Suppressor macrophage (primary cell): ENCODE measurements at regions not wholly inside any gene's neighbourhood (a gene's known extent, or its start where the extent isn't known, plus 50 kb on each side); places are given as distances from the start of the nearest gene placed in this dataset.

Source experiments
- DNase-seq, 4 experiments: peaks; one replicate each; pipeline ENCODE4 v3.0.0-alpha.2; 2020 to 2022

GRCh38 chr4:143082701-143083100 is 102.0 kb upstream of the USP38 start:
- peak in 2 of 4 experiments; percentile 4 to 19 for DNase-seq

DNA sequence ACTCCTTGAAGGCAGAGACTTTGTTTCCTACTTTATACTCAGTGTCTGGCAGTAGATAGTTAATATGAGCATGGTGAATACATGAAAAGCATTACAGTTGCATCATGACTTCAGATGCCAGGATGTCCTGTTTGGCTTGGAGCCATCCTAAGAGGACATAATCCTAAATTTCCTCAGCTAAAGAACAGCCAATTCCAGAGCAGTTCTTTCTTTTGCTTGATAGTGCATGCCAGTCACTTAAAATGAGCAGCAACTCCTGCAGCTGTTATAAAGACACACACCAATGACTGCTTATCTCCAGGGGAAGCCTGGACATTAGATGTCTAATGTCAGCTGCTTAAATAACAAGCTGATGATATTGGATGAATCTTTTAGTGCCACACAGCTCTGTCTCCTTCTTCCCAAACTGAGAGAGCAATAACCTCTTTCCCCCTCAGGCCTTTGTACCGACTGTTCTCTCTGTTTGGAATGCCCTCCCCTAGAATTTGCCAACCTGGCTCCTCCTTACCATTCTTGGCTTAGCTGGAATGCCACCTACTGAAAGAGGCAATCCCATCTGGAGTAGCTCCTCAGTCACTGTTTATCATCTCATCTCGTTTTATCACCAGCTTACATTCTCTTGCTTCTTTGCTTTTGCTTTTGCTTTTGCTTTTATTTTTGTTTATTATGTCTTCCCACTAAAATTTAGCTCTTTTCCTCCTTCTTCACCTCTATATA is 100.8 kb upstream of the USP38 start:
- DNase-seq = no peak

GRCh38 chr4:143084566-143084965 is 100.2 kb upstream of the USP38 start:
- DNase-seq = no peak

DNA sequence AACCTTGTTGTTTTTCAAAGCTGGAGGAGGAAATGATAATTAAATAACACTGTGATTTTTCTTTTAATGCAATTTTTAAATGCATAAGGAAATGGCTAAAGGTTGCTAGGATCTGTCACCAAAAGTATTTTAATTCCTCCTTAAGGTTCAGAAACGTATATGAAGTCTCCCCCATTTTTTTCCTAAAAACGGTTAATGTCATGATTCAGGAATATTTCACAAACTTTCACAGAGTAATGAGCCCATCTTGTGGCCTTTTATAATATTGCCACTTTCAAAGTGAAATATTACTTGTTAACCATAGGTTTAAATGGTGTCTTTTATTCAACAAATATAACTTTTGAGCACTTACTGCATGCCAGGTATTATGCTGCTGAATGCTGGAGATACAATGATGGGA is 99.5 kb upstream of the USP38 start:
- peak in 2 of 4 experiments; percentile 26 to 38 for DNase-seq

GRCh38 chr4:143085659-143086058 is 99.1 kb upstream of the USP38 start:
- DNase-seq = no peak

DNA sequence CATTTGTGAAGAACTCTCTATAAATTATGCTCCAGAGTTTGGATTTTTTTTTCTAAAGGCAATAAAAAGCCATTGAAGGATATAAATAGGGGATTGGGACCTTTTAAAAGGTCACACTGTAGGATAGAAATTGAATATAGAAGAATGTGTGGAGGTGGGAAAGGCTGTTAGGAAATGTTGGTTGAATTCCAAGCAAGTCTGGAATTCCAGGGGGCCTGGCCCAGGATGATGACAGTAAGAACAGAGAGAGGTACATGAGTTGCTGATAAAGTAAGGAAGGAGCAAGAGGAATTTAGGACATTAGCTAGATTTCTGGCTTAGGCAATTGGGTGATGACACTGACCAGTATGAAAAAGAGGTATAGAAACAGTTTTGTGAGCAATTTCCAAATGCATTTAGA is 95.4 kb upstream of the USP38 start:
- DNase-seq = no peak

GRCh38 chr4:143089847-143090246 is 94.9 kb upstream of the USP38 start:
- no peak for DNase-seq

DNA sequence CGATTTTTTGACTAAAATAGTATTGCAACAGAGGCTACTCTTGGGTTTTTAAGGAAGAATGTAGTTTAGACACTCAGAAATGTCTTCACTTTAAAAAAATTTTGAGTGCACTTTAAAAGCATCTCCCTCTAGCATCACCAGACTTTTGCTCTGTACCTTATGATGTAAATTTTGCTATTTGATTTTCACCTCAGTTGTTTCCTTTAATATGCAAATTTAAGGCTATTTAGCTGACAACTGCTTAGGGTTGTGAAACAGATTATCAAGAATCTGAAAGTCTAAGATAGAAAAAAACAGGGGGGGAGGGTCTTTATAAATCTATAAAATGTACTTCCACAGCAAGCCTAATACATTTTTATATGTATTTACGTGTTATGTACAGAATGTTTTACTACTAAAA is 92.9 kb upstream of the USP38 start:
- no peak for DNase-seq

DNA sequence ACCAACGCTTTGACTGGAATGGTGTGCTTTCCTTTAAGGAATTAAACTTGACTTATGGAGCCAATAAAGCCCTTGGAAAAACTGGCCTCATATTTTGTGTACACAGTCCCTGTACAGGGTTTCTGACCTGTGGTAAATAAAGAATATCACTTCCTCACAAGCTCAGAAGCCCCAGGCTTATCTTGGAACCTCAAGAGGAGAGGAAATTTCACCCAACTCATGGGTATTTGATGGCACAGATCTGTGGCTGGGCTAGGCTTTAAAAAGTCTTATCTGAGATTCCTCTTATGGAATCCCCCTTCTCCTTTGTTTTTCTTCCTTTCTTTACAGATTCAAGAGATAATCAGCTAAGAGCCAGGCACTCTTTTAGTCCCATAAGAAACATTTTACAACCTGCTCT is 89.3 kb upstream of the USP38 start:
- no peak for DNase-seq

DNA sequence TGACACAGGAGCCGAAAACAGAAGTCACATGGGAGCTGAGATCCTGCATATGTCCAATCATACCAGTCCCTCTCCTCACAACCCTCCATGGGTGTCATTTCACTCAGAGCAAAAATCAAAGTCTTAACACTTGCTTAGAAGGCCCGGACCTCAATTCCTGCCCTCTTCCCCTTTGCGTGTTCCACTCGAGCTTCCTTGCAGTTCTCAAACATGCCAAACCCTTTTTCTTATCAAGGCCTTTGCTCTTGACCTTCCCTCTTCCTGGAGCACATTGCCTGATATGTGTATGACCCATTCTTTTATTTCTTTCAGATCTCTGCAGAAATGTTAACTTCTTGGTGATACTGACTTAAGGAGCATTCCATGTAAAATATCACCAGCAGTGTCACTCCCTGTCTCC is 87.0 kb upstream of the USP38 start:
- DNase-seq = no peak

- DNase-seq = no peak
Measured at GRCh38 chr4:143099693-143100092, 85.0 kb upstream of the USP38 start.

DNA sequence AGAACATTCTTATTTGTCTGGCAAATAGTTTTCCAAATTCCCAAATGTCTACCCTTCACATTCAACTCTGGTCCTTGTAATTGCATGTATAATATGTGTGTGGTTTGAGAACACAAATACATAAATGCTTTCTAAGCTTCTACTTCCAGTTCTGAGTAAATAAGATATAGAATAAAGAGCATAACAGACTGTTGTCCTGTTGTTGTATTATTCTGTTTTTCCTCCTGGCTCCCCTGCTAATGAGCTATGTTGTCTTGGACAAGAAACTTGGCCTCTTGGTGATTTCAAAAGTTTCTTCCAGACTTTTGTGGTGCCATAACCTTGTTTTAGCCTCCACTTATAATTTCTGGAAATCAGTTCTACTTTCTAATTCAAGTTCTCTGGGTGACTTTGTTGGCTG is 75.3 kb upstream of the USP38 start:
- no peak for DNase-seq

DNA sequence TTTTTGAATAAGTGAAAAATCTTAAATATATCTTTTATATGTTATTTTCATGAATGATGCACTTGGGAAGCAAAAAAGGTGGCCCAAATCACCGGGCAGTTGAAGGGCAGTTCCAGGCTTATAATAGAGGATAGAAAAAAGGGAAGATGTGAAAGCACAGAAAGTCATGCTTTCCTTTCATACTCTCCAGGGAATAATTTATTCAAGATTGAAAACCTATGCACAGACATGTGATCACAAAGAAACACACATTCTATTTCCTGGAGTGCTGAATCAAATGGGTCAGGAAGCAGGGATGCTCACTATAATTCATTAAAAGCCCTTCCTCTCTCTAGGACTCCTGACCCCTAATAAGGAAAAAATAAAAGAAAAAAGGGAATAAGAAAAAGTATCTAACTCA is 66.1 kb upstream of the USP38 start:
- DNase-seq = no peak

GRCh38 chr4:143127621-143128020 is 57.1 kb upstream of the USP38 start:
- no peak for DNase-seq

DNA sequence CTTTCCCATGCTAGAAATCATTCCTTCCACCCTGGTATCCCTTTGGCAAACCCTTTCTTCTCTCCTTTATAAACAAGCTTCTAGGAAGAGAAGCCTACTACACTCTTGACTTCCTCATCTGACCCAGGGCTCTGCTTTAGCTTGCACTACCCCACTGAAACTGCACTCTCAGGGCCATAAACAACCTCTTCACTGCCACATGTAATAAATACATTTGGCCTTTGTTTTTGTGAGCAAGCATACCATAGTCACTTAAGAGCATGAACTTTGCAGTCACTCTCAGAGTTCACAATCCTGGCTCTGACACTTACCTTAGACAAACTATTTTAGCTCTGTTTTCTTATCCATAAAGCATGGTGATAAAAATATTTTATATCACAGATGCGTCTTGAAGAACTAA is 50.7 kb upstream of the USP38 start:
- DNase-seq = no peak
